ENCODE measurements at regions not wholly inside any gene's neighbourhood (a gene's known extent, or its start where the extent isn't known, plus 50 kb on each side); places are given as distances from the start of the nearest gene placed in this dataset.

DNA sequence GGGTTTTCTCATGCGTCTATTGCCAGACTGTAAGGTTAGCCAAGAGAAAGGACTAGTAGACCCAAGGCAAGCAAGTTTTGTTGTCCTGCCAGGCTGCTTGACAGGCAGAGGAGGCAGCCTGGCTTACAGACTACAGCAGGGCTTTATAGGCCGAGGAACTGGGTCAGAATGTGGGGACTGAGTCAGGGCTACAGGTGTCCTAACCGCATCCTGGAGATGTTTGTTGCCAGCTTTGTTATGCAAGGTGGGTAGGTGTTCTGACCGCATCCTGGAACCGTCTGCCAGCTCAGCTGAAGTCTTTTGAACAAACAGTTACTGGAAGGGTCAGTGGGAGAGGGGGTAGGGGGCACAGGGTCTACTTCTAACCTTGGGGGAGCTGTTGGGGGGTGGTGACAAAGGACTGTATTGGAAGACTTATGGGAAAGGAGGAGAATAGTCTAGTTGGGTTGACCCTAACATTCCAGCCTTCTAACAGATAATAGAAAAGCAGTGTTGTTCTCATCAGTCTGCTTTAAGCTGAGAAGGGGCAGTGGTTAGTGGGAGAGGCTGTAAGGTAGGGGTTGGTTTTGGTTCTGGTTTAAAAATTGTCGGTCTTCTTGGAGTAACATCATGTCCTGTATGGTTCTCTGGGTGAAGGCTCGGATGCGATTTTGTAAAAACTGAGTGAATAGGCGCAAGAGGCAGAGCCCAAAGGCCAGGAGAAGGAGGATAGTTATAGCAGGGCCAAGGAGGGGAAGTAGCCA is 913.8 kb upstream of the SLITRK5 start:
- no peak for DNase-seq

DNA sequence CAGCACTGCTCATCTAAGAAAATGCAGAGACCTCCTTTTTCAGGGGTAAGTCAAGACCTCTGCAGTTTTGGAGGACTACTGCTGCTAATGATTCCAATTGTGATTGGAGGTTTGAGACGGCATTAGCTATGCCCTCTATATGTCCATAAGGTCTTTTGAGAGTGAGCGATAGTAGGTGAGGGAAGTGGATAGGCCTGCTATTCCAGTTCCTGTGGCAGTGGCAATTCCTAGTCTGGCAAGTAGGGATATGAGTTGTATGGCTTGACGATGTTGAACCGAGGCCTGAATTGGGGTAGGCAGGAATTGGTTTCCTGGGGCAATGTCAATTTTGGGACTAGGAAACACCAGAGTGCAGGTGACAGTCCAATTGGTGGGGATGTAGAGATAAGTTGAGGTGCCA is 913.1 kb upstream of the SLITRK5 start:
- no peak for DNase-seq

DNA sequence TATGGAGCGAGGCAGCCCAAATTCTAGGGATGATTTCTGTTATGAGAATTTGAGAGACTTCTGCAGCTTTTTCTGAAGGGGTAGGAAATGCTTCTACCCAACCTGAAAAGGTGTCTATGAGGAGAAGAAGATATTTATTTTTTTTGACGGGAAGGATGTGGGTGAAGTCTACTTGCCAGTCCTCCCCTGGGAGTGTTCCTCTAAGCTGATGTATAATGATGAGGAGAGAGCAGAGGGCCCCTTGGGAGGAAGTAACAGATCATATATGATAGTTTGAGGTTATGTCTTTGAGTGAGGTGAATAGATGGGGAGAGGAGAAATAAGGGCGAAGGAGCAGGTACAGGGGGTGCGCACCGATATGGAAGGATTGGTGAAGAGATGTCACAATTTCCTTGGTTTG is 910.6 kb upstream of the SLITRK5 start:
- DNase-seq = no peak

DNA sequence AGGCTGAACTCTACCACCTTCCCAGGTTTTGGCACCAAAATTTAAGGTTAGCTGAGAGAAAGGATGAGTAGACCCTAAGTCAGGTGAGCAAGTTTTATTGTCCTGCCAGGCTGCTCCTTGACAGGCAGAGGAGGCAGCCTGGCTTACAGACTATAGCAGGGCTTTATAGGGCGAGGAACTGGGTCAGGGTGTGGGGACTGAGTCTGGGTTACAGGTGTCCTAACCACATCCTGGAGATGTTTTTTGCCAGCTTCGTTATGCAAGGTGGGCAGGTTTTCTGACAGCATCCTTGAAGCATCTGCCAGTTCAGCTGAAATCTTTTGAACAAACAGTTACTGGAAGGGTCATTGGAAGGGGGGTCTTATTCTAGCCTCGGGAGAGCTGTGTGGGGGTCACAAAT is 905.7 kb upstream of the SLITRK5 start:
- no peak for DNase-seq

GRCh38 chr13:86788616-86789015 is 882.6 kb upstream of the SLITRK5 start:
- DNase-seq = no peak

DNA sequence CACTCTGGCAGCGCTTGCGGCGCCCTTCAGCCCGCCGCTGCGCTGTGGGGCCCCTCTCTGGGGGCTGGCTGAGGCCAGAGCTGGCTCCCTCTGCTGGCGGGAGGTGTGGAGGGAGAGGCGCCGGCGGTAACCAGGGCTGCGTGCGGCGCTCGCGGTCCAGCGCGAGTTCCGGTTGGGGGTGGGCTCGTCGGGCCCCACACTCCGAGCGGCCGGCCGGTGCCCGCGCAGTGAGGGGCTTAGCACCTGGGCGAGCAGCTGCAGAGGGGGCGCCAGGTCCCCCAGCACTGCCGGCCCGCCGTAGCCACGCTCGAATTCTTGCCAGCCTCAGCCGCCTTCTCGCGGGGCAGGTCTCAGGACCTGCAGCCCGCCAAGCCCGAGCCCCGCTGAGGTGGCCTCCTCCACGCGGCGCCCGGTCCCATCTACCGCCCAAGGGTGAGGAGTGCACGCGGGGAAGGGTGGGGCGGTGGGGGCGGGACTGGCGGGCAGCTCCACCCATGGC is 879.0 kb upstream of the SLITRK5 start:
- DNase-seq = no peak

DNA sequence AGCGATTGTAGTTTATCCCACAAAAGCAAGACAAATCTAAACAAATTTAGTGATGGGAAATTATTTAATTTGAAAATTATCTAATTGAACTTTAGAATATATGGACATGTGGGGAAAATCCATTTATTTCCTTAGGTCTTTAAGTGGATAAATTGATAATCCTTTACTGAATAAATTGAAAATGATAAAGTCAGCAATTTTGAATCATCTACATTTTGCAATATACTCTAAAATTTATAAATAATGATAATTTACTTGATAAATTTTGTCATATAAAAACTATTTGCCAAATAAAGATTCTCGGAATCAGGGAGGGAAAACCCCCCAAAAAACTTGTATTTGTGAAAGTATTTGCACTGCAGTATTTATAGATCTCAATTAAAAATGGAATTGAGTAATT is 875.3 kb upstream of the SLITRK5 start:
- no peak for DNase-seq

- no peak for DNase-seq
These were observed 860.8 kb upstream of the SLITRK5 start for GRCh38 chr13:86810361-86810760.

GRCh38 chr13:86813198-86813597 is 858.0 kb upstream of the SLITRK5 start:
- DNase-seq = no peak

DNA sequence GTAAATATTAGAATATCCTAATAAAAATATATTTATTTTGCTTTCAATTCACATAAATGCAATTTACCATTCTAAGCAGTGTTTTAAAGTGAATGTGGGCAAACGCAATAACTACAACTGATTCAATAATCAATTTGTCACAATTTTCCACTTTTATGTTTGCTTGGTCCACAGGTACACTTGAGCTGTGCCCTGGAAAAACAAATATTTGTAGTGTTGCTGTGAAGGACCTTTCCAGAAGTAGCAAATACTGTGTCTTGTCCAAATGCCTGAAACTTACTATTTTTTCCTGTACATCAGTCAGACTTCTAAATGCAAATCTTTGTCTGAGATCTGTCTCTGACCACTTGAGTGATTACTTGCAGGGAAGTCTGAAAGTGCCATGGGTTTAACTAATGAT is 845.8 kb upstream of the SLITRK5 start:
- DNase-seq = no peak

DNA sequence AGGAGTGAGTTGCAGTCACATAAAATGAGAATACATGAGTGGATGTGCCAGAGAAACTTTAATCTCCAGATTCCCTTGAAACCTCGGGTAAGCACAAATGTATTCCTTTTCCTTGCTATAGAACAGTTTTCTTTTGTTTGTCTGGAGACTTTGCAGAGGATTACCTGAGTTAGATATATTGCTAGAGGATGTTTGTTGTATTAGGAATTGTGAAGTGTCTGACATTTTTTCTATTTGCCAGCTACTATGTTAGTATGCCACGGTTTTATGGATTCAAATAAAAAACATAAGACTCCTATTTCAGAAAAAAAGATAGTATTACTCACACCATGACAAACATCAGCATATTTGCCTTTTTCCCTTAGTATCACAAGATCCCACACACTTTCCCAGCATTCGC is 844.9 kb upstream of the SLITRK5 start:
- no peak for DNase-seq

DNA sequence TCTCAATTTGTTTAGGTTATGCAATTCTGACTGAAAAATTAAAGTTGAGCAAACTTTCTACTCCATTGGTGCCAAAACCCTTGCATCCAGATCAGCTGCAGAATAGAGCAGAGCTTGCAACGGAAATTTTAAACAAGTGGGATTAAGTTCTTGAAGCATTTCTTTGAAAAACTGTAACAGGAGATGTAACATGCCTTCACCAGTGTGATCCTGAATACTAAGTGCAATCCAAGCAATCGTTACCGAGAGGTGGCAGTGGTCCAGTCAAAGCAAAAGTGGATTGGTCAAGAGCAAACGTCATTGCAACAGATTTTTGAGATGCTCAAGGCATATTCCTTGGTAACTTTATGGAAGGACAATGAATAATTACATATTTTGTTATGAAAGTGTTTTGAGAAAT is 841.1 kb upstream of the SLITRK5 start:
- no peak for DNase-seq

- no peak for DNase-seq
These were observed 840.1 kb upstream of the SLITRK5 start for GRCh38 chr13:86831084-86831483.

GRCh38 chr13:86838411-86839120 is 832.6 kb upstream of the SLITRK5 start:
- DNase-seq = no peak

GRCh38 chr13:86839221-86839620 is 832.0 kb upstream of the SLITRK5 start:
- DNase-seq = no peak

DNA sequence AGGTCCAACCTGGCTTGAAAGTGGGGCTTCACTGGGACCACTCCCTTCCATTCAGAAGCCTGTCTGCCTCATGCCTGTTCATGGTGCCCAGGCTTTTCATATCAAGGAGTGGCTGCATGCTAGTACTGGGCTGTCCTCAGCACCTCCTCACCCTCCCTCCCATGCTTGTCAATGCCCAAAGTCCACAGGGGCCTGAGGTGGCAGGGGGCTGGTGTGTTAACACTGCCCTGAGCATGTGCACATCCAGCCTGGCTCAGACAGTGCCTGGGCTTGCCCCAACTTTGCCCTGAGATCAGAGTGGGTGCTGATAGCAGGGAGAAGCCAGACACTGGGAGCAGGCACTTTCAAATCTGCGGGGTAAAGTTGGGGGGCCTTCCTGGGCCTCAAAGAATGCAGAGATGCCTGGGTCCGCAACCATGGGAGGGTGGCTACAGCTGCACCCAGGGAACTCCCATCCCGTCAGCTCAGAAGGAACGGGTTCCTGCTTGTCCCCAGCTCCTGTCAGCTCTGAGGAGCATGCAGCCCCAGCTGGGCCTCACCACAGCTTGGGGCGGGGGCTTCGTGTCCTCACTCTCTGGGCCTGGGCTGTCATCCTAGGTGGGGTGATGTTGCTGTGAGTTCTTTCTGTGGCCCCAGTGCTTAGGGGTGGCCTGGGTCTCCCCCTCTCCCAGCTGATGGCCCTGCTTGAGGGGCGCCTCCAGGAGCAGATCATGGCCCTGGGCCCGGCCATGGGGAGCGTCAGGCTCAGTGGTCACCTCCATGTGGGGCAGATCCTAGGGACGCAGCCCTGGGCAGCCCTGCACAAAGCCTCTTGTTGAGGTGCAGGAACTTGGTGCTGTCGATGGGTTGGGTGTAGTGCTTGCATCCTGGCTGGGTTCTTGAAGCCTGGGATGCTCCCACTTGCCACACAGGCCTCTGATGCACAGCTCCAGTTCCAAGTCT is 830.6 kb upstream of the SLITRK5 start:
- no peak for DNase-seq

GRCh38 chr13:86841264-86841663 is 829.9 kb upstream of the SLITRK5 start:
- DNase-seq = no peak

- no peak for DNase-seq
These were observed 824.7 kb upstream of the SLITRK5 start for GRCh38 chr13:86846501-86846900.

DNA sequence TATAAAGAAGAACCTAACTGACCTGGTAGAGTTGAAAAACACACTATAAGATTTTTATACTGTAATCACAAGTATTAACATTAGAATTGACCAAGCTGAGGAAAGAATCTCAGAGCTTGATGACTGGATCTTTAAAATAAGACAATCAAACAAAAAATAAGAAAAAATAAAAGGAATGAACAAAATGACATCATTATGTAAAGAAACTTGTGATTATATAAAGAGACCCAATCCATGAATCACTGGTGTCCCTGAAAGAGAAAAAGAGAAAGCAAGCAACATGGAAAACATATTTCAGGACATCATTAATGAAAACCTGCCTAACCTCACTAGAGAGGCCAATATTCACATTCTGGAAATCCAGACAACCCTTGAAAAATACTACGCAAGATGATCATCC is 822.5 kb upstream of the SLITRK5 start:
- DNase-seq = no peak

GRCh38 chr13:86856991-86857390 is 814.2 kb upstream of the SLITRK5 start:
- no peak for DNase-seq

- no peak for DNase-seq
These were observed 813.0 kb upstream of the SLITRK5 start for GRCh38 chr13:86858216-86858615.

DNA sequence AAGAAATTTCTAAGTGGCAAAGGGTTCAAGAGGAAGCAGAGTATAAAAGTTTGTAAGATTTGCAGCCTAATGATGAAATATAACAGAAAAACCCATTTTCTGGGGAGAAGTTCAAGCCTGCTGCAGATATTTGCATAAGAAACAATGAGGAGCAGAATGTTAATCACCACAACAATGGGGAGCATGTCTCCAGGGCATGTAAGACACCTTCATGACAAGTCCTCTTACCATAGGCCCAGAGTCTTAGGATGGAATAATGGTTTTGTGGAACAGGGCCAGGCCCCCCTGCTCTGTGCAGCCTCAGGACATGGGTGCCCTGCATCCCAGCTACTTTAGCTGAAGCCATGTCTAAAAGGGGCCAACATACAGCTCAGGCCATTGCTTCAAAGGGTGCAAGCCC is 809.0 kb upstream of the SLITRK5 start:
- no peak for DNase-seq

DNA sequence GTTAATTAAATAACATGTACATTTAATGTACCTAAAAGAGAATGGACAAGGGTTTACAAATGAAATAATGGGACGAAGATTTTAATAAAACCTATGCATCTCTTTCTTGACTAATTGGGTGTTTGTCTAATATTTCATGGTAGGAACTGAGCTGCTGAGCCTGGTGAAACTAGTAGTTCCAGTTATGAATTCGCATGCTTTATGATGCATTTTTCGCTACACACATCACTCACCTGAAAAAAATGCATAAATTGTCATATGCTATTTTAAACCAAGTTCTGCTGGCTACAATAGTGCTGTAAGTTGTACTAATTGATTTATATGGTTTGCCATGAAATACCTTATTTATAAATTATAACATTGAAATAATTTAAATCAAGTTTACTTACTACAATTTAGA is 806.8 kb upstream of the SLITRK5 start:
- no peak for DNase-seq
